ACC112 (cell line): ENCODE measurements at regions not wholly inside any gene's neighbourhood (a gene's known extent, or its start where the extent isn't known, plus 50 kb on each side); places are given as distances from the start of the nearest gene placed in this dataset.
"Not testable (repeated sequence)": the region's sequence is repeated elsewhere in the genome, so short reads cannot be mapped to it uniquely, and the experiment has no call there.

ENCODE experiments used
- H2AFZ ChIP-seq: fragments of 200-600 bp; sonication (generic); one replicate; pipeline ENCODE4 v1.6.0; 2017; ENCODE audit warnings: antibody characterized with exemption, low read length; ENCODE audit not compliant: unreplicated experiment
- H3K27ac ChIP-seq: fragments of 200-600 bp; sonication (generic); 2 replicates; pipeline ENCODE4 v1.5.1; 2014; ENCODE audit warnings: low read depth, mild to moderate bottlenecking, antibody characterized with exemption, low read length, moderate library complexity
- H3K27me3 ChIP-seq: fragments of 200-600 bp; sonication (generic); 2 replicates; pipeline ENCODE4 v1.6.1; 2014; ENCODE audit warnings: mild to moderate bottlenecking, antibody characterized with exemption, low read length, moderate library complexity, mixed read lengths; ENCODE audit not compliant: insufficient read depth
- H3K36me3 ChIP-seq: fragments of 200-600 bp; sonication (generic); 2 replicates; pipeline ENCODE4 v1.6.1; 2016; ENCODE audit warnings: mild to moderate bottlenecking, antibody characterized with exemption, low read length, moderate library complexity, mixed read lengths; ENCODE audit not compliant: insufficient read depth
- H3K4me1 ChIP-seq: fragments of 200-600 bp; sonication (generic); one replicate; pipeline ENCODE4 v1.6.1; 2016; ENCODE audit warnings: low read length, mixed read lengths; ENCODE audit not compliant: insufficient read depth, unreplicated experiment, control insufficient read depth
- H3K4me3 ChIP-seq: fragments of 200-600 bp; sonication (generic); 2 replicates; pipeline ENCODE4 v1.5.1; 2014; ENCODE audit warnings: mild to moderate bottlenecking, low read depth, low read length
- H3K79me2 ChIP-seq: fragments of 200-600 bp; sonication (generic); one replicate; pipeline ENCODE4 v1.6.0; 2016; ENCODE audit warnings: low read length; ENCODE audit not compliant: control insufficient read depth, unreplicated experiment, insufficient read depth

DNA sequence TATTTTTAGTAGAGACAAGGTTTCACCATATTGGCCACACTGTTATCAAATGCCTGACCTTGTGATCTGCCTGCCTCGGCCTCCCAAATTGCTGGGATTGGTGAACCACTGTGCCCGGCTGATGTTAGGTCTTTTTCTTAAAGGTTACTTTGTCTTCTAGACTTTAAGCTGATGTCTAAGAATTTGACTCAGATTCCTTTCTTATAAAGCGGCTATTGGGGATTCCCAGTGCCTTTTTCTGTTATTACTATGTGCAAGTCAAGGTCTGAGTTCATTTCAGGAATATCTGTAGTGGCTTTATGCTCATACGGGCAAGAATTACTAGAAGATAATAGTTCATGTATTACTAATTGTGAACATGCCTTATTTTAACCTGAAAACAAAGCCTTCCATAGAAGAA is 102.8 kb downstream of the LAT start:
- H3K4me3 ChIP-seq, H3K36me3 ChIP-seq, H3K4me1 ChIP-seq, H3K79me2 ChIP-seq, H2AFZ ChIP-seq, H3K27me3 ChIP-seq, H3K27ac ChIP-seq: not testable (repeated sequence)

DNA sequence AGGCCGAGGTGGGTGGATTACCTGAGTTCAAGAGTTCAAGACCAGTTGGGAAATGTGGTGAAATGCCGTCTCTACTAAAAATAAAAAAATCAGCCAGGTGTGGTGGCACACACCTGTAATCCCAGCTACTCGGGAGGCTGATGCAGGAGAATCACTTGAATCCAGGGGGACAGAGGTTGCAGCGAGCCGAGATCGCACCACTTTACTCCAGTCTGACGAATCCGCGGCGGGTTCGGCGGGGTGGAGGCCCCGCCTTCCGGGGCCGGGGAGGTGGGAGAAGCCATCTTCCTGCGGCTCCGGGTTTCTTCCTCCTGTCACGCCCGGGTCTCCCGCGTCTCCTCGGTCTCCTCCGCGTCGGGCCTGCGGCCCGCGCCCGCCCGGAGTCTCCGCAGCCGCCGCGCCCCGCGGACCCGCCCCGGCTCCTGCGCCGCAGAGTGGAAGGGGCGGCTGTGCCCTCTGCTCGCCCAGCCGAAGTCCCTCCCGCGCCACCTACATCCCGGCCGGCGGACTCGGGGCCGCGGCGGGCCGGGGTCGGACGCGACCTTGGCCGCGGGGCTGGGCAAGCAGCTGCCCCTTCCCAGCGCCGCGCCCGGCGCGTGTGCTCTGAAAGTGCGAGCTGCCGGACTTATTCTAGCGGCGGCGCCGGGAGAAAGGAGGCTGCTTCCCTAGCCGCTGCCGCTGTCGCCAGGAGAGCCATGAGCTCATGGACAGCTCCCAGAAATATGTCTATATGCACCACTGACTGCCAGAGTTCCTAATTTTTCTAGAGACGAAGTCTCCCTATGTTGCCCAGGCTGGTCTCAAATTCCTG is 97.2 kb downstream of the LAT start:
- H3K27me3 ChIP-seq, H3K4me1 ChIP-seq, H3K27ac ChIP-seq, H3K79me2 ChIP-seq, H2AFZ ChIP-seq, H3K36me3 ChIP-seq: not testable (repeated sequence)
- peak overlapping the region; percentile 59 for H3K4me3 ChIP-seq

DNA sequence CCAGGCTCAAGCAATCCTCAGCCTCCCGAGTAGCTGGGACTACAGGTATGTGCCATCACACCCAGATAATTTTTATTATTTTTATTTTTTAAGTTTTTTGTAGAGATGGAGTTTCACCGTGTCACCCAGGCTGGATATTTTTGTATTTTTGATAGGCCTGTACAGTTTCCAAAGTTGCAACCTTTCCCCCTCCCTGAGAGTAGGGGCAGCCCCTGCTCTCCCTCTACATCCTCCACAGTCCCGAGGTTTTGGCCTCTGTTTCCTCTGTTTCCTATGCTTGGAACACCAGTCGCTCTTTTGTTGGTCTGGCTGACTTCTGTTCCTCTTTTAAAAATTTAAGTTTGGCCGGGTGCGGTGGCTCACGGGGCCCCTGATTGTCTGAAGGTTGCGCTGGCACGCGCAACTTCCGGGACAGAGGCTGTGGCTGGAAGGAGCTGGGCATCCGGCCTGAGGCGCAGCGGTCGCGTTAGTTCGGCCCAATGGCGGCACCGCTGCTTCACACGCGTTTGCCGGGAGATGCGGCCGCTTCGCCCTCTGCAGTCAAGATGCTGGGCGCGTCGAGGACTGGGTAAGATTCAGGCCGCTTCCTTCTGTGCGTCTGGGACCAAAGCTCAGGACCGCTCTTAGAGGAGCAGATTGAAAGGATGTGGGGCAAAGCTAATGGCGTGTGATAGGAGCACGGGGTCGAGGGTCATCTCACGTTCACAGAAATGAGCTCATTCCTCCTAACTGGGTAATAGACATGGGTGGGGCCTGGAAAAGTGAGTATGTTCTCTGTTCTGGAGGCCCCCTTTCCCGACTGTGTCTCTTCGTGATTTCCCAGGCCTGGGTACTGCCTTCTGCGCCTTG is 89.9 kb downstream of the LAT start:
- H3K27me3 ChIP-seq, H3K79me2 ChIP-seq, H3K4me1 ChIP-seq, H3K36me3 ChIP-seq: not testable (repeated sequence)
- H3K27ac ChIP-seq = peak overlapping the region; percentile 62
- H3K4me3 ChIP-seq = peak overlapping the region; percentile 67
- peak overlapping the region; percentile 36 for H2AFZ ChIP-seq

DNA sequence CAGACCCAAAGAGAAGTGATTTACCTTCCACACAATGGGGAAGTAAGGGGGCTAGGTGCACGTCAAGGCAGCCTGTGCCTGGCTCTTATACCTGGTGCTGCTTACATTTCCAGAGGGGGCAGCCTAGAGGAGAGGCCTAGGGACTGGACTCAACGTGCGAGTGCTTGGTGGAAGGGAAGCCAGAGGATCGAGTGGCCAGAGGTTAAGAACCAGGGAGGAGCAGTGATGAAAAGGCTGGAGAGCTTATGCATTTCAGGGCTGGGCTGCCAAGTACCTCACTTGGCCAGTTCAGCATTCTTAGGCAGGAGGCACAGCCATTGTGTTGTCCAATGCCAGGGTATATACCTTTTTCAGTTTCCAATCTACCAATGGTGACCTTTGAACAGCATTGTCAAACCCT is 77.4 kb downstream of the LAT start:
- not testable (repeated sequence) for H3K27me3 ChIP-seq, H3K79me2 ChIP-seq, H3K36me3 ChIP-seq, H3K27ac ChIP-seq, H3K4me3 ChIP-seq, H2AFZ ChIP-seq, H3K4me1 ChIP-seq

DNA sequence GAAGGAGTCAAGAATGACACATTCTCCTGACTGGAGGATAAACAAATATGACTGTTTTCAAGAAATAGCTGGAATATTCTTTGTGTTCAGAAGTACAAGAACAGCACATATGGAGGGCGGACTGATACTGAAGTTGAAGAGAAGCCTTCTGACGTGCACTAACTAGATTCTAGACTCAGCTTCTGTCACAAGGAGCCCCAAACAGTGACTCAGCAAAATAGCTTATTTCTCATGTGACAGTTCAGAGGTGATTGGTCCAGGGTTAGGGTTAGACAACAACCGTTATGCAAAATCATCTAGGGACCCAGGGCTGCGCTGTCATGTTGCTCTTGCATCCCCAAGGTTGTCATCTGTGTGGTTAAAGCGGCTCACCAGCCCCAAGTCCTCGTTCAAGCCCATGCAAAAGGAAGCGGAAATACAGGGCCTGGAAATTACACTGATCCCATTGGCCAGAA is 76.6 kb downstream of the LAT start:
- not testable (repeated sequence) for H3K4me3 ChIP-seq, H3K79me2 ChIP-seq, H3K4me1 ChIP-seq, H3K36me3 ChIP-seq, H3K27ac ChIP-seq, H2AFZ ChIP-seq, H3K27me3 ChIP-seq

DNA sequence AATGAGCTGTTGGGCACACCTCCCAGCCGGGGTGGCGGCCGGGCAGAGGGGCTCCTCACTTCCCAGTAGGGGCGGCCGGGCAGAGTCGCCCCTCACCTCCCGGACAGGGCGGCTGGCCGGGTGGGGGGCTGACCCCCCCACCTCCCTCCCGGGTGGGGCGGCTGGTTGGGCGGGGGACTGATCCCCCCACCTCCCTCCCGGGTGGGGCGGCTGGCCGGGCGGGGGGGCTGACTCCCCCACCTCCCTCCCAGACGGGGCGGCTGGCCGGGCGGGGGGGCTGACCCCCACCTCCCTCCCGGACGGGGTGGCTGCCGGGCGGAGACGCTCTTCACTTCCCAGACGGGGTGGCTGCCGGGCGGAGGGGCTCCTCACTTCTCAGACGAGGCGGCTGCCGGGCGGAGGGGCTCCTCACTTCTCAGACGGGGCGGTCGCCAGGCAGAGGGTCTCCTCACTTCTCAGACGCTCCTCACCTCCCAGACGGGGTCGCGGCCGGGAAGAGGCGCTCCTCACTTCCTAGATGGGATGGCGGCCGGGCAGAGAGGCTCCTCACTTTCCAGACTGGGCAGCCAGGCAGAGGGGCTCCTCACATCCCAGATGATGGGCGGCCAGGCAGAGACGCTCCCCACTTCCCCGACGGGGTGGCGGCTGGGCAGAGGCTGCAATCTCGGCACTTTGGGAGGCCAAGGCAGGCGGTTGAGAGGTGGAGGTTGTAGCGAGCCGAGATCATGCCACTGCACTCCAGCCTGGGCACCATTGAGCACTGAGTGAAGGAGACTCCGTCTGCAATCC is 75.4 kb downstream of the LAT start:
- not testable (repeated sequence) for H3K27me3 ChIP-seq, H3K4me1 ChIP-seq, H3K36me3 ChIP-seq, H3K27ac ChIP-seq, H3K4me3 ChIP-seq, H3K79me2 ChIP-seq, H2AFZ ChIP-seq

DNA sequence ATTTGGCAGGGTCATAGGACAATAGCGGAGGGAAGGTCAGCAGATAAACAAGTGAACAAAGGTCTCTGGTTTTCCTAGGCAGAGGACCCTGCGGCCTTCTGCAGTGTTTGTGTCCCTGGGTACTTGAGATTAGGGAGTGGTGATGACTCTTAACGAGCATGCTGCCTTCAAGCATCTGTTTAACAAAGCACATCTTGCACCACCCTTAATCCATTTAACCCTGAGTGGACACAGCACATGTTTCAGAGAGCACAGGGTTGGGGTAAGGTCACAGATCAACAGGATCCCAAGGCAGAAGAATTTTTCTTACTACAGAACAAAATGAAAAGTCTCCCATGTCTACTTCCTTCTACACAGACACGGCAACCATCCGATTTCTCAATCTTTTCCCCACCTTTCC is 74.7 kb downstream of the LAT start:
- not testable (repeated sequence) for H3K79me2 ChIP-seq, H2AFZ ChIP-seq, H3K36me3 ChIP-seq, H3K27me3 ChIP-seq, H3K4me3 ChIP-seq, H3K4me1 ChIP-seq, H3K27ac ChIP-seq
